Suppressor macrophage treated with lipopolysaccharide for 4 hours (primary cell): ENCODE measurements at regions not wholly inside any gene's neighbourhood (a gene's known extent, or its start where the extent isn't known, plus 50 kb on each side); places are given as distances from the start of the nearest gene placed in this dataset.

ENCODE experiments used
- DNase-seq: peaks from one replicate; pipeline ENCODE4 v3.0.0-alpha.2; 2020

DNA sequence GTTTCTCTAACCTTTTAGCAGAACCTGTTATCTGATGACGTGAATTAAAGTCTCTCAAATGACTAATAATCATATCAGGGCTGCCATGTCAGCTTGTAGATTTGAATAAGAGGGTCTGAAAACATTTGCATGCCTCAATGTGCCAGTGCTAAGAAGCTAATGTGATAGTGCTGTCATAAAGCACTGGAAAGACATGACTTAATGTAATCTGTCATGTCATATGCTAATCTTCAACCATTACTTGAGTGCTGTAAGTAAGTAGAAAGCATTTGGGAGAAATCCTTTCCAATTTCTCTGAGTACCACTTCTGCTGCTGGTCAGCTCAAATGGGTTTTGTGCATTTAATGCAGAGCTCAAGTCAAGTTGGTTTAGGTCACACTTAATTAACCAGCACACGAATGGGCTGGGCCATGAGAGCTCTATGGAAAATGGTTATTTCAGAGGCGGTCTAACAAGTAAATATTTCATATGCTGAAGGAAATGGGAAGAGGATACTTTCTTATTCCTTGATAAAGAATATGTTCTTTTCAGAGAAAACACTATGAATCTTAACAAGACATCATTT lies 609.2 kb downstream of the LMO4 start:
- DNase-seq = no peak

DNA sequence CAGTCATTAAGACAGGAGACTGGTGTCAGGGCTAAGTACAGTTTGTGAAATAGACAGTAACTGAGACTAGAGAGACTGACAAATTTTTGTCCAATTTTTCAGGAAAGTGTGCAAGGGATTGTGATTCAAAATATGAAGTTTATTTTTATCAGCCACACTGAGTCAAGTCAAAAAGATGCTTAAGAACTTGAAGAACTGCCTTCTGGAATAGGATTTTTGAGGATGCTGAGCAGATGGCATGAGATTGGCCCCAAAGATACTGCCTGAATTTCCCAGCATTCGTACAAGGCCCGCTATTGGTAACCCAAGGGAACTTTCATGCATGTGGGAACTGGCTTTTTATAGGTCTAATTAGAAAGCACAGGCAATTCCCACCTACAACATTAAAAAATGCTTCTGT lies 610.0 kb downstream of the LMO4 start:
- DNase-seq = no peak

DNA sequence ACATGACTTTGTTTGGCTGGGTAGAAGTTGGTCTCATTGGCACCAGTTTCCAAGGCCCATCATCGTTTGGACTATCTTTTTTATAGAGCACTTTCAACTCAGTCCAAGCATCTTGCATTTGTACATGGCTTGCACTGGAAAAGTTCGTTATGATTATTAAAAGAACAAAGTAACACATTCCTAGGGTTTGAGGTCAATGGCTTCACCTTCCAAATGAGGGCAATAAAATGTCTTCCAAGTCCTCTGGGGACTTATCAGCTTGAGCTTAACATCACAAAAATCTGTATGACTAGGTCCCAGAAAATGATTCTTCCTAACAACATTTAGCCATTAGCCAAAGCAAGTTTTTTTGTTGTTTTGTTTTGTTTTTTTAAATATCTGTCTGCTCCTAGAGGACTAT lies 610.8 kb downstream of the LMO4 start:
- no peak for DNase-seq

GRCh38 chr1:87940421-87940820 lies 611.7 kb downstream of the LMO4 start:
- no peak for DNase-seq

GRCh38 chr1:87941337-87941946 lies 612.8 kb downstream of the LMO4 start:
- no peak for DNase-seq

DNA sequence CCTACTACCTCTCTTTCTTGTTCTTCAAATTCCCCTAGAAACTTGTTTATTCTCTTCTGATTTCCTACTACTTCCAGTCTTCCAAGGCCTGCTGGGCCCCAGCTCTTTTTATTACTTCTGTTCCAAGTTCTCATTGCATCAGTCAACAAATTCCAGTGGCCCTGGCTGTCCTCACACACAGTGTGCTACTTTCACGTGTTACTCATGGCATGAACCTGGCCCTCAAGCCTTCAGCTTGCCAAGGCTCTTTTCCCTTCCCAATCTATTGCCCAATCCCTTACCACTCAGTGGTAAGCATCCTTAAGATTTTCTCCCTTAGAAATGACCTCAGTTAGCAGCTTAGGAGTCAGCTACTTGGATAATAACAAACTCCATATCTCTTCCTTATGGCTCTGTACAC lies 613.5 kb downstream of the LMO4 start:
- no peak for DNase-seq

- no peak for DNase-seq
These were observed 621.0 kb downstream of the LMO4 start for GRCh38 chr1:87949711-87950110.

- DNase-seq = no peak
These were observed 621.7 kb downstream of the LMO4 start for GRCh38 chr1:87950369-87950768.

GRCh38 chr1:87951409-87951808 lies 622.7 kb downstream of the LMO4 start:
- DNase-seq = no peak

- DNase-seq = peak; percentile 6
These were observed 623.2 kb downstream of the LMO4 start for GRCh38 chr1:87951852-87952251.

GRCh38 chr1:87953121-87953520 lies 624.4 kb downstream of the LMO4 start:
- no peak for DNase-seq

DNA sequence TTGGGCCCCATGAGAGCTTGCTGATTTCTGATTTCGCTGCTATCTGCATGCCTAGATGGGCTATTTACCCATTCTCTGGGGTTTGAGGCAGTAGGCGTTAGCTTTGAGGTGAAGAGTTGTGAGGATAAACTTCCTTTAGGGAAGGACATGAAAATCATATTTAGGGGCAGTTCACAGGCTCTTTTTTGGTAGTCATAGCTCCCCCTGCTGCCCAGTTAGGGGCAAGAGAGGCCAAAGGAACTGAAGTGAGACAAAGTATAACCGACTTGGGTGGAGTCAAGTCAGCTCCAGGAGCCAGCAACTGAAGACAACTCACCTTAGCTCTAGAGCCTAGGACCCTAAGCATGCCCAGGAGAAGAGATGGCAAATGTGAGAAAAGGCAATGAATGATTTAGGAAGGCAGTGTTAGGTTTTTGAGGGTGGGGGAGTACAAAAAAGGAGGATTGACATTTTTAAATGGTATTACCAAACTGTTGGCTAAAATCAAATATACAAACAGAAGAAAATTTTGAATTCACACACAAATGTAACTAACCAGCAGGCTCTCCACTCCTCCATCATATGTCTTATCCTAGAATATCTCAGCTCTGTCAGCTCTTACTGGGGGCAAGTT lies 625.2 kb downstream of the LMO4 start:
- DNase-seq = peak; percentile 73

DNA sequence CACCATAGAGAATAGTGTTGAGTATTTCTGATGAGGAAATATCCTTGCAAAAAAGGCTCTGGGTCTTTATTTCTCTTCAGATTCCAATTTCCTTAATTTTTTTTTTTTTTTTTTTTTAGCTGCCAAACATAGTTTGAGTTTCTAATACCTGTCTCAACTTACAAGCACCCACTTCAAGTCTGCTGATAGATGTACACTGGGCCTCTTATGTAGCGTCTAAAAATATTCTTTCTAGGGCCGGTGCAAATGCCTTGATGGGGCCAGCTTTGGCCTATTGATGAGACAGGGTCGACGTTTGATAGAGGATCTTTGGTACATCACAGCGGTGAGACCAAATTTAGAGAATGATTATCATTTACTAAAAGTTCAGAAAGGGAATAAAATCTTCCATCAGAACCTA lies 626.4 kb downstream of the LMO4 start:
- DNase-seq = no peak

DNA sequence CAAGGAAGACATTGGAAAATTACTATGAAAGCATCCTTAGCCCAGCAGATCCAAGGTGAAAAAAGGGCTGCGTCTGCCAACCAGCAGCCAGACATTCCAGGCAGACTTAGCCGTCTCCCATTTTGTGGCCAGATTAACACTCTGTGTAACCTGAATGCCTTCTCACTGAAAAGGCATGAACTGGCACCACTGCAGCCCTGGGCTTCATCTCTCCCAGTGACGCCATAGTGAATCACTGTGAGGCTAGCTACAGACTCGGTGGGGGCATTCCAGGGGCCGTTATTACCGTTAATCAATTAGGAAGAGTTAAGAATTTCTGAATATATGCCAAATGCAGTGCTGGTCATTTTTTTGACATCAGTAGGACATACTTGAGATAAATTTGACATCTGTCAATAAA lies 627.4 kb downstream of the LMO4 start:
- no peak for DNase-seq

DNA sequence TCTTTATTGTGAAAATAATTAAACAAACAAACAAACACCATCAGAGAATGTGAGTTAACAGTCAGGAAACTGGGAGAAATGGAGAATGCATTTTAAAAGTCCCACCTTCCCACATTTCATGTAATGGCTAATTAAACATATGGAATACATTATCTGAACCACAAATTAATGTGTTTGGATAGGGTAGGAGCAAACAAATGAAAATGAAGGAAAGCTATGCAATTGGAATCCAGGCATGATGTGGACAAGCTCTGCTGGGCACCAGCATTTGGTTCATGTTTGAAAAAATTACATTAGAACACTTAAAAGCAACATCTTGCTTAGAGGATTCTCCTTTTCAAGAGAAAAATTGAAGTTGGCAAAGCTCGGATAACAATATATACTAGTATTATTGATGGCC lies 628.1 kb downstream of the LMO4 start:
- no peak for DNase-seq

GRCh38 chr1:87957331-87957730 lies 628.7 kb downstream of the LMO4 start:
- DNase-seq = no peak

DNA sequence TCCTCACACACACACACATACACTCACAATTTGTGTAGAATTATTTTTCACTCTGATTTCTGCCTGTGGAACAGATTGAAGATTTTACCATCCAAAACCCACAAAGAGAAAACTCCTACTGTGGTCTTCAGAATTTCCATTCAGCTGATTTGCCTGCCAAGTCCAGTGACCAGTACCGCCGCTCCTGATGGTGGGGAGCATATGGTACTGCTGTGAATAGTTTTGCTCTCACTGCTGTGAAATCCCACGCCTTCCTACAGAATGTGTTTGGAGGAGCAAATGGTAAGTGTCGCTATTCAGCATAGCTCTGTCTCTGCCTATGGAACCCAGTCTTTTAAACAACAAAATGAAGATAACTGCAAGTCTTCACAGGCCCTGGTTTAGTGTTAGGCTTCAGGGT lies 629.5 kb downstream of the LMO4 start:
- no peak for DNase-seq

DNA sequence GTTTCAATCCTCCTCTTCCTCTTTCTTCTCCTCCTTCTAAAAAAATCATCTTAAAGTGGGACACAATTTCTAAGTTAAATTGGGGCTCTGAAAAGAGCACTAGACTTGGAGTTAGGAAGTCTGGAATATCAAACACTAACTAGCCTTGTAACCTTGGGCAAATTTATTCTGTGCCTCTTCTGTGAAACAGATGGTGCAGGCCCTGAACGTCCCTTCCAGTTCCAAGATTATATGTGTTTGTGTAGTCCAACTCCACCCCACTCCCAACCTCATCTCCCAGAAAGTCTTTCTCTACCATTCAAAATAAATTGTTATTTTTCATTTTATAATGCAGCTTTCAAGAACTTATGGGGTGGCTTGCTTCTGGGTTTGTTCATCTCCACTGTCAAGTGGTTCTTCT lies 630.0 kb downstream of the LMO4 start:
- DNase-seq = no peak

- no peak for DNase-seq
These were observed 630.6 kb downstream of the LMO4 start for GRCh38 chr1:87959236-87959635.

DNA sequence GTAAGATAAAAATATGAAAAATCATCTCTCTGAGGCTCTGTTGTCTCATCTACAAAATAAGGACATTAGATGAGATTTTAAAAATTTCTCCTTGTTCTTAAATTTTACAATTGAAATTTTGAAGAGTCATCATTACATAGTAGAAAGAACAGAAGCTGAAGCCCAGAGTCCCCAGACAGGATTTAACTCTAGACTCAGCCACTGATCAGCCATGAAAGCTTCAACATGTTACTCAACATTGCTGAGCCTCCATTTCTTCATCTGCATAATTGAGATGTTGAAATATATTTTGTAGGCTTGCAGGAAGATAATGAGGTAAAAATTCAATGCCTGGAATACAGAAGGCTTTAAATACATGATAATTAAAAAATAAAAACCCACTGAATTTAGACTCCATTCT lies 633.3 kb downstream of the LMO4 start:
- no peak for DNase-seq

- DNase-seq = no peak
These were observed 634.9 kb downstream of the LMO4 start for GRCh38 chr1:87963556-87963955.

DNA sequence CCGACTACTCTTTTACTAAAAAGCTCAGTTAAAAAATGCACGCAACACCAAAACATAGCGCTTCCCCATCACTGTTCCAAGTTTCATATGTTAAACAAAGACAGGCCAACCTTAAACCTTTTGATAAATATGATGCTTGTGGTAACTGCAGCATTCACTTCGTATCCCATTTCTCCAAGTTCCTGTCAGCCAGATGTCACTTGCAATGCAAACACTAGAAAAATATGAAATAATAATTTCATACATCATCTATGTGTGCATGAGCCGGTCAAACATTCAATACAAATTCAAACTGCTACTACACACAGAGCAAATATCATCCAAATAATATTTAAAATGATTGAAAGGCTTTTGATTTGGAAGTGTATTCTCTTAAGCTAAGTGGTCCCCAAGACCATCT lies 636.5 kb downstream of the LMO4 start:
- no peak for DNase-seq

GRCh38 chr1:87968197-87968955 lies 639.7 kb downstream of the LMO4 start:
- DNase-seq = no peak

GRCh38 chr1:87969040-87969439 lies 640.4 kb downstream of the LMO4 start:
- DNase-seq = no peak
